Ectodermal cell (in vitro differentiated cells): ENCODE measurements at regions not wholly inside any gene's neighbourhood (a gene's known extent, or its start where the extent isn't known, plus 50 kb on each side); places are given as distances from the start of the nearest gene placed in this dataset.

Experiments
- H3K27ac ChIP-seq: 2 replicates; pipeline ENCODE4 v1.7.0; 2013; ENCODE audit warnings: mild to moderate bottlenecking, low read depth, low read length; ENCODE audit not compliant: insufficient read depth, poor library complexity, severe bottlenecking
- H3K27me3 ChIP-seq: 2 replicates; pipeline ENCODE4 v1.7.0; 2013; ENCODE audit warnings: mild to moderate bottlenecking, low read length; ENCODE audit not compliant: insufficient read depth, control insufficient read depth, poor library complexity, severe bottlenecking
- H3K36me3 ChIP-seq: one replicate; pipeline ENCODE4 v1.7.0; 2013; ENCODE audit warnings: low read length; ENCODE audit not compliant: control insufficient read depth, insufficient read depth
- H3K4me1 ChIP-seq: one replicate; pipeline ENCODE4 v1.7.0; 2013; ENCODE audit warnings: low read length; ENCODE audit not compliant: control insufficient read depth, insufficient read depth
- H3K4me3 ChIP-seq: 2 replicates; pipeline ENCODE4 v1.7.0; 2013; ENCODE audit warnings: low read depth, low read length, control low read depth; ENCODE audit not compliant: insufficient read depth
- H3K9me3 ChIP-seq: 2 replicates; pipeline ENCODE4 v1.7.0; 2013; ENCODE audit warnings: mild to moderate bottlenecking, low read length, moderate library complexity; ENCODE audit not compliant: control insufficient read depth
- WGBS, 2 experiments: methylation state at CpG; one replicate each; pipeline ENCODE4 v1.1.7; 2013; ENCODE audit warnings: missing lambda C conversion rate in 2 of 2; 5-methylcytosine and 5-hydroxymethylcytosine counted together

GRCh38 chr11:70668204-70669202 is 270.2 kb downstream of the CTTN start:
- Histone ChIP-seq H3K27ac (no peak overlapping the region), H3K4me3 (no peak overlapping the region), H3K9me3 (no peaks in the 10 kb centered on the region), H3K27me3 (no peaks in the 10 kb centered on the region), H3K4me1 (peaks cover 8% of the 10 kb centered on the region), H3K36me3 (no peaks in the 10 kb centered on the region)
- 93 to 94% methylated on average over 23 of the region's 23 CpGs for whole genome bisulfite sequencing, 2 experiments

DNA sequence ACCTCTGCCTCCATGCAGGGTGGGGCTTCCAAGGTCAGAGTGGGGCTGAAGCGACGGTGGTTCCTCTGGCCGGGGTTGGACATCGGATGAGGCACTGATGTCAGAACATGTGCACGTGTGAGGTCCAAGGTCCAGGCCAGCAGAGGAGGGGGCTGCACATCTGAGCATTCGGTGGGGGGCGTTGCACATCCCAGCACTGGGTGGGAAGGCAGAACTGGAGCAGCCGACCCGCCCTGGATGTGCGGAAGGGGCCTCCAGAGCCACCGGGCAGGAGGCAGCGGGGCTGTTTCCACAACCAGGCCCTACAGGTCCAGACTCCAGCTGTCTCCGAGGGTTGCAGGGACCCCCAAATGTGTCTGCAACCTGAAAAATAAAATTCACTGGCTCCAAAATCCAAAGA is 271.0 kb downstream of the CTTN start:
- 94 to 95% methylated on average over 13 of the region's 13 CpGs for WGBS, 2 experiments
- H3K4me1 ChIP-seq = peaks cover 7% of the 10 kb centered on the region
- H3K9me3 ChIP-seq = no peaks in the 10 kb centered on the region
- H3K27ac ChIP-seq = no peak overlapping the region
- no peak overlapping the region for H3K4me3 ChIP-seq
- no peaks in the 10 kb centered on the region for H3K27me3 ChIP-seq
- no peaks in the 10 kb centered on the region for H3K36me3 ChIP-seq

DNA sequence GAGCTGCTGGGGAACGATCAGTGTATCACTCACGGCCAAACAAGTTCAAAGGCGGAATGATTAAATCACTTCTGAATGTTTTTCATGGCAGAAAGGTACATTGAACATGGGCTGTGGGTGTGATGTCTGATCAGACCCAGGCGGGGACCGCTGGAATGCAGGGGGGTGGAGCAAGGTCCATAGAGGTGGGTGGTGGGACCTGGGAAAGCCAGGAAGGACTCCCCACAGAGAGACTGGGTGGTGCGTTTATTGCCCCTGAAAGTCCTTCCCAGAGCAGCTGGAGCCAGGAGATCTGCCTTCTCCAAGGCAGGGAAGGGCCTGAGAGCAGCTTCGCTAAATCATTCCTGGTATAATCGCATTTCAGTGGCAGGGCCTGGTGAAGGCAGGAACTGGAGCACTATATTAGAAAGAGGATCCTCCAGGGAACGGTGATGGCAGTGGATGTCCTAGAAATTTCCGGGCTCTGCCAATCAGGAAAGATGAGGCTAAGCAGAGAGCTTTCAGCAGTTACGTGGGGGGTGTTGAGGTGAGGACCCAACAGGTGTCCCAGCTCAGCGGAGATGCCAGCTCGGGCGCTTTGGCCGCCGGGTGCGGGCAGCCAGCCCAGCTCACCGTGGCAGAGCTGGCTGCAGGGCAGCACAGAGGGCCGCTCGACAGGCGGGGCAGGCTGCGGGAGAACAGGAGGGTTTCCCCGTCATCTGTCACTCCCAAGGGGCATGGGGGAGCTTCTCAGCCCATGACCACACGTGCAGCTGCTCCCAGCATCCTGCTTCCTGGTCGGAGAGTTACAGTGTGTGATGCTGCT is 271.7 kb downstream of the CTTN start:
- H3K4me1 ChIP-seq = peaks cover 7% of the 10 kb centered on the region
- no peaks in the 10 kb centered on the region for H3K36me3 ChIP-seq
- H3K9me3 ChIP-seq = no peaks in the 10 kb centered on the region
- no peak overlapping the region for H3K27ac ChIP-seq
- 88 to 89% methylated on average over 25 of the region's 25 CpGs for WGBS, 2 experiments
- no peak overlapping the region for H3K4me3 ChIP-seq
- no peaks in the 10 kb centered on the region for H3K27me3 ChIP-seq

DNA sequence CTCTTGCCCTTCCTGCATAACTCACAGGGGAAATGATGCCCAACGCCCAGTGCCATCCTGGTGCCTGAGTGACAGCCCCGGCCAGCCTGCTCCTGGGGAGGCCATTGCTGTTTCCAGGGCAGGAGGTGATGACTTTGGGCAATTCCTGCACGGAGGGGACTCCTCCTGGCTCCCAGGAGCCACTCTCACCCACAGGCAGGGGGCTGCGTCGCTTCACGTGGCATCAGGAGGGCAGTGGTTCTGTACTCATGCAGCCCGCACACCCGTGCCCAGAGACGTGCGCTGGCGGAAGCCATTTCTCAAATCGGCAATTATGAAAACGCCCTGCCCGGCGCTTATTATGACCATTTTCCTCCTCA is 272.3 kb downstream of the CTTN start:
- H3K9me3 ChIP-seq = no peaks in the 10 kb centered on the region
- no peak overlapping the region for H3K27ac ChIP-seq
- WGBS, 2 experiments = 91 to 93% methylated on average over 15 of the region's 15 CpGs
- H3K27me3 ChIP-seq = no peaks in the 10 kb centered on the region
- H3K36me3 ChIP-seq = no peaks in the 10 kb centered on the region
- H3K4me3 ChIP-seq = no peak overlapping the region
- H3K4me1 ChIP-seq = peaks cover 7% of the 10 kb centered on the region

DNA sequence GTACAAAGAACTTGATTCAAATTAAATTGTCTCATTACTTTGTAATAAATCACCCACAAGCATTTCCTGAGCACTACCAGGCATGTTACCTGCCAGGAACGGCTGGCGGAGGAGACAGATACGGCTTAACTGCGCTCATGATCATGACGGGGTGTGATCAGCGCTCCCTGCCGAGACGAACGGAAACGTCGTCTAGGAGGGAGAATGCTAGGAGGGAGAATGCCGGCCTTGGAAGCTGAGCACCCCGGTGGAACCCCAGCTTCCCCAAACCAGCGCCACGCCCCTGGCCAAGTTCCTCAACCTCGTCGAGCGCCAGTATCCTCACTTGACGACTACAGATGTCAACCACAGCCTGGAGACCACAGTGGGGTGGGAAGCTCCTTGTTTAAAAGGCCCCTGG is 272.8 kb downstream of the CTTN start:
- H3K4me1 ChIP-seq = peaks cover 7% of the 10 kb centered on the region
- H3K36me3 ChIP-seq = no peaks in the 10 kb centered on the region
- H3K9me3 ChIP-seq = no peaks in the 10 kb centered on the region
- H3K27ac ChIP-seq = no peak overlapping the region
- no peaks in the 10 kb centered on the region for H3K27me3 ChIP-seq
- H3K4me3 ChIP-seq = no peak overlapping the region
- WGBS, 2 experiments = 42 to 45% methylated on average over 19 of the region's 19 CpGs

DNA sequence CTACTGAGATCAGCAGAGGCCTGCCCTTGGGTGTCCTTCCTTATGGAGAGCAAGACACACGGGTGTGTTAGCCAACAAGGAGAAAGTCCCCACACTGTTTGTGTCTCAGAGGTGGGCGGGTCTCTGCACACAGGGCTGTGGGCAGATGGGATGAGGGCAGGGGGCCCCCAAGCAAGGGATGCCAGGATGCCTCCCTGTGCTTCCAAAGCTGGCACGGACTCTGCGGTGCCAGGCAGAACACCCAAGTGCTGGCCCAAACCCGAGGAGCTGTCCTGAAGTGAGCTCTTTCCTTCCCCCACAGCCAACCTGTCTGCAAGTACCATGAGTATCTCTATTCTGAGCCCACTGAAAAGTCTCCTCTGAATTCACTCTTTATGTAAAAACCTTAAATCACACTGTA is 273.3 kb downstream of the CTTN start:
- H3K4me1 ChIP-seq = peaks cover 7% of the 10 kb centered on the region
- no peak overlapping the region for H3K4me3 ChIP-seq
- WGBS, 2 experiments = 64 to 69% methylated on average over 5 of the region's 5 CpGs
- no peaks in the 10 kb centered on the region for H3K36me3 ChIP-seq
- no peak overlapping the region for H3K27ac ChIP-seq
- H3K27me3 ChIP-seq = no peaks in the 10 kb centered on the region
- no peaks in the 10 kb centered on the region for H3K9me3 ChIP-seq

- Histone ChIP-seq H3K4me3 (no peak overlapping the region), H3K27me3 (no peaks in the 10 kb centered on the region), H3K4me1 (peaks cover 7% of the 10 kb centered on the region), H3K27ac (no peak overlapping the region), H3K36me3 (no peaks in the 10 kb centered on the region), H3K9me3 (no peaks in the 10 kb centered on the region)
- 90 to 92% methylated on average over 8 of the region's 8 CpGs for WGBS, 2 experiments
Observed at GRCh38 chr11:70672991-70673653, 274.8 kb downstream of the CTTN start.

DNA sequence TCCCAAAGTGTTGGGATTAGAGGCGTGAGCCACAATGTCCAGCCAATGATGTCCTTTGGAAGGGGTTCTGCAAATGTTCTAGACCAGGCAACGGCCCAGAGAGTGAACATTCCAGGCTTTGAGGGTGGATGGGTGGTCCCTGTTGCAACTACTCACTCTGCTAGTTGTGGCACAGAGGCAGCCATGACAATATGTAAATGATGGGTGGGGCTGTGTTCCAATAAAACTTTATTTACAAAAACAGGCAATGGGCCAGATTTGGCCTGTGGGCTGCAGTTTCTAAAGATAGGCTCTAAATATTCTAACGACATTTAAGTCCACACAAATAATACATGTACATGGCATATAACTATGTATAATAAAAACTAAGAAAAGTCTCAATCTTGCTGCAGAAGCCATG is 276.3 kb downstream of the CTTN start:
- H3K4me1 ChIP-seq = peaks cover 7% of the 10 kb centered on the region
- H3K27ac ChIP-seq = no peak overlapping the region
- no peaks in the 10 kb centered on the region for H3K27me3 ChIP-seq
- H3K9me3 ChIP-seq = no peaks in the 10 kb centered on the region
- no peaks in the 10 kb centered on the region for H3K36me3 ChIP-seq
- 81 to 93% methylated on average over 3 of the region's 3 CpGs for WGBS, 2 experiments
- no peak overlapping the region for H3K4me3 ChIP-seq

DNA sequence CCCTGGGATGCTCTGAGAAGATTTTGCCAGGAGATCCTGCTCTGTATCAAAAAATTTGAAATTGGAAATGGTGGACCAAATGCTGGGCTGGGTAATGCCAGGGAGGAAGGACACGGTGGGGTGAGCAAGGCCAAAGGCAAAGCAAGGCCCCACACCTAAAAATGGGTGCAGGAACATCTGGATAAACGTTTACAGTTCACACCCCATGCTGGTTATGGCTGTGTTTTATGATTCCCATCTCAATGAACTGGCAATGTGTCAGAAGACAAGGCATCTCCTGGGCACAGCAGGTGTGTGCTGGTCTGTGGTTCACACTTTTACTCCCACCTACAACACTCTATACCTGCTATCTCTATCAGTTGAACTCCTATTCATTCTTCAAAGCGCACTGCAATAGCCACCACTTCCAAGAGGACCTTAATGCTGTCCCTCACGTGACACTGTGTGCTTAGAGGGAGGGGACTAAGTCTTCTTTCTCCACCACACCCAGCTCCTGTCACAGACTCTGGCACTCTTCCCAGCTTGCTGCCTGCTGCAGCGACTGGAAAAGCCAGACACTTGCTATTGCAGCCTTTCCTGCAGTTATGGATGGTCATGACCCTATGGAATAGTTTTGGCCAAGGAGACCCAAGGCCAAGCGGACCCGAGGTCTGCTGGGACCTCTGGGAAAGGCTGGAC is 277.5 kb downstream of the CTTN start:
- Histone ChIP-seq H3K4me1 (peaks cover 7% of the 10 kb centered on the region), H3K9me3 (no peaks in the 10 kb centered on the region), H3K27ac (no peak overlapping the region), H3K36me3 (no peaks in the 10 kb centered on the region), H3K27me3 (no peaks in the 10 kb centered on the region), H3K4me3 (no peak overlapping the region)
- 89% methylated on average over 7 of the region's 7 CpGs for WGBS, 2 experiments
